Type B pancreatic cell (in vitro differentiated cells): ENCODE measurements at regions not wholly inside any gene's neighbourhood (a gene's known extent, or its start where the extent isn't known, plus 50 kb on each side); places are given as distances from the start of the nearest gene placed in this dataset.

Source experiments
- DNase-seq: peaks from one replicate; pipeline ENCODE4 v3.0.0; 2021; ENCODE audit warnings: mixed read lengths; ENCODE audit not compliant: unreplicated experiment; ENCODE audit errors: extremely low spot score
- H3K27ac Mint-ChIP-seq: 2 replicates; pipeline ENCODE4 v1.8.0; 2021; ENCODE audit warnings: mild to moderate bottlenecking, mixed read lengths
- H3K27me3 Mint-ChIP-seq: 2 replicates; pipeline ENCODE4 v1.8.0; 2021; ENCODE audit warnings: mixed read lengths
- H3K36me3 Mint-ChIP-seq: 2 replicates; pipeline ENCODE4 v1.8.0; 2021; ENCODE audit warnings: mixed read lengths
- H3K4me1 Mint-ChIP-seq: one replicate; pipeline ENCODE4 v1.8.0; 2021; ENCODE audit warnings: mixed read lengths; ENCODE audit not compliant: unreplicated experiment
- H3K4me3 Mint-ChIP-seq: 2 replicates; pipeline ENCODE4 v1.8.0; 2021; ENCODE audit warnings: mild to moderate bottlenecking, mixed read lengths
- H3K9me3 Mint-ChIP-seq: 2 replicates; pipeline ENCODE4 v1.8.0; 2021; ENCODE audit warnings: mixed read lengths
- CTCF ChIP-seq: fragments of 200-600 bp; sonication (generic); conservative IDR thresholded peaks from 2 replicates; pipeline ENCODE4 v1.5.0; 2021; ENCODE audit warnings: antibody characterized with exemption, mild to moderate bottlenecking

GRCh38 chr2:14011190-14011589 is 621.3 kb upstream of the LRATD1 start:
- Mint-ChIP-seq H3K27me3 (no peaks in the 10 kb centered on the region), H3K4me3 (no peak overlapping the region), H3K36me3 (no peaks in the 10 kb centered on the region), H3K9me3 (peaks cover 9% of the 10 kb centered on the region), H3K4me1 (no peaks in the 10 kb centered on the region), H3K27ac (no peak overlapping the region)
- DNase-seq, result no peak
- no peak for TF ChIP-seq CTCF

GRCh38 chr2:14015113-14015630 is 617.3 kb upstream of the LRATD1 start:
- TF ChIP-seq CTCF, result no peak
- no peak for DNase-seq
- no peak overlapping the region for H3K4me3 Mint-ChIP-seq
- H3K4me1 Mint-ChIP-seq, result no peaks in the 10 kb centered on the region
- H3K9me3 Mint-ChIP-seq, result peaks cover 3% of the 10 kb centered on the region
- no peaks in the 10 kb centered on the region for H3K27me3 Mint-ChIP-seq
- no peak overlapping the region for H3K27ac Mint-ChIP-seq
- H3K36me3 Mint-ChIP-seq, result no peaks in the 10 kb centered on the region

GRCh38 chr2:14016289-14016955 is 616.1 kb upstream of the LRATD1 start:
- Mint-ChIP-seq H3K9me3 (no peaks in the 10 kb centered on the region), H3K36me3 (no peaks in the 10 kb centered on the region), H3K4me1 (no peaks in the 10 kb centered on the region), H3K4me3 (no peak overlapping the region), H3K27ac (no peak overlapping the region), H3K27me3 (no peaks in the 10 kb centered on the region)
- TF ChIP-seq CTCF, result no peak
- DNase-seq, result no peak

GRCh38 chr2:14018620-14019019 is 613.9 kb upstream of the LRATD1 start:
- TF ChIP-seq CTCF, result no peak
- Mint-ChIP-seq H3K4me1 (no peaks in the 10 kb centered on the region), H3K36me3 (no peaks in the 10 kb centered on the region), H3K27ac (no peak overlapping the region), H3K27me3 (no peaks in the 10 kb centered on the region), H3K4me3 (no peak overlapping the region), H3K9me3 (no peaks in the 10 kb centered on the region)
- DNase-seq, result no peak

- DNase-seq, result no peak
- Mint-ChIP-seq H3K4me3 (no peak overlapping the region), H3K4me1 (no peaks in the 10 kb centered on the region), H3K9me3 (no peaks in the 10 kb centered on the region), H3K27ac (no peak overlapping the region), H3K27me3 (no peaks in the 10 kb centered on the region), H3K36me3 (no peaks in the 10 kb centered on the region)
- TF ChIP-seq CTCF, result no peak
Measured at GRCh38 chr2:14023558-14023957, 609.0 kb upstream of the LRATD1 start.
